Gastrocnemius medialis (tissue), 4 donors: ENCODE measurements at regions not wholly inside any gene's neighbourhood (a gene's known extent, or its start where the extent isn't known, plus 50 kb on each side); places are given as distances from the start of the nearest gene placed in this dataset.

Experiments used
- ATAC-seq, 2 donors: fragments of 150-250 bp; one replicate each; pipeline ENCODE4 v1.9.1; 2016
- DNase-seq, 2 donors: peaks; one replicate each; pipeline ENCODE4 v3.0.0-alpha.2; 2019
- H3K27ac ChIP-seq, 4 donors: fragments of 200-600 bp; sonication (generic); 1 replicate in 1 of 4; 2 replicates in 3 of 4; pipeline ENCODE4 v1.5.1; 2016 to 2018; ENCODE audit warnings: mild to moderate bottlenecking in 2 of 4, moderate library complexity in 1 of 4
- H3K27me3 ChIP-seq, 3 donors: fragments of 200-600 bp; sonication (generic) in 2 of 3; 1 replicate in 1 of 3; 2 replicates in 2 of 3; pipeline versions ENCODE4 v1.5.1 to v1.6.0; 2016 to 2019; ENCODE audit warnings: mild to moderate bottlenecking in 1 of 3, moderate library complexity in 1 of 3
- H3K36me3 ChIP-seq, 2 donors: fragments of 200-600 bp; sonication (generic) in 1 of 2; one replicate each; pipeline ENCODE4 v1.5.1; 2017 to 2018
- H3K4me1 ChIP-seq, 2 donors: fragments of 200-600 bp; sonication (generic) in 1 of 2; one replicate each; pipeline ENCODE4 v1.5.1; 2016 to 2017; ENCODE audit warnings: mild to moderate bottlenecking in 2 of 2
- H3K4me3 ChIP-seq, 4 donors: fragments of 200-600 bp; sonication (generic) in 3 of 4; 1 replicate in 1 of 4; 2 replicates in 3 of 4; pipeline ENCODE4 v1.5.1; 2016 to 2019; ENCODE audit warnings: mild to moderate bottlenecking in 2 of 4
- H3K9me3 ChIP-seq, 3 donors: fragments of 200-600 bp; sonication (generic) in 2 of 3; 1 replicate in 1 of 3; 2 replicates in 2 of 3; pipeline ENCODE4 v1.5.1; 2016 to 2019
- POLR2A ChIP-seq, 2 donors: fragments of 450-650 bp; IDR thresholded peaks; one replicate each; pipeline ENCODE4 v1.6.1; 2017; ENCODE audit warnings: antibody characterized with exemption in 2 of 2, mild to moderate bottlenecking in 2 of 2, moderate library complexity in 2 of 2
- in situ Hi-C, 4 donors: fragments of 200-750 bp; cut with MboI; loops; one replicate each; pipeline versions ENCODE4 v1.15.0 to v1.8.0; 2017; ENCODE audit warnings: low sequenced_read_pairs in 4 of 4
- intact Hi-C: fragments of 100-400 bp; cut with DNase I; formaldehyde crosslinking; loops from one replicate; pipeline ENCODE4 v1.15.1; 2023; ENCODE audit warnings: low total_unique reads
- TF ChIP-seq, protein P1 (sequence below), 5 experiments: fragments of 450-650 bp in 3 of 5; fragments of 200-600 bp in 2 of 5; sonication (generic) in 2 of 5; IDR thresholded peaks in 4 of 5; conservative IDR thresholded peaks in 1 of 5; 1 replicate in 4 of 5; 2 replicates in 1 of 5; pipeline ENCODE4 v1.5.1; 2016 to 2019; ENCODE audit warnings: antibody characterized with exemption in 5 of 5, mild to moderate bottlenecking in 3 of 5, moderate library complexity in 3 of 5

DNA sequence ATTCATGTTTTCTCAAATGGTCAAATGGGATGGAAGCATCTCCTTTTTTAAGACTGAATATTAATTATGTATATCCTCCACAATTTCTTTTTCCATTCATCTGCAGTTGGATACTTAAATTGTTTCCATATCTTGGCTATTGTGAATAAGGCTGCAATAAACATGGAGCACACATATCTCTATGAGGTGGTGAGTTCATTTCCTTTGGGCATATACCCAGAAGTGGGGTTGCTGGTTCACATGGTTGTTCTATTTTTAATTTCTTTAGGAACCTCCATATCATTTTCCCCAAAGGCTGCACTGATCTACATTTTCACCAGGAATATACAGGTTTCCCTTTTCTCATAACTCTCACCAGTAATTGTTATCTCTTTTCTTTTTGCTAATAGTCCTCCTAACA, 566.3 kb downstream of the KCTD12 start:
- TF ChIP-seq POLR2A (IDR thresholded peaks at IDR 0.05): no peak
- TF ChIP-seq, protein P1, sequence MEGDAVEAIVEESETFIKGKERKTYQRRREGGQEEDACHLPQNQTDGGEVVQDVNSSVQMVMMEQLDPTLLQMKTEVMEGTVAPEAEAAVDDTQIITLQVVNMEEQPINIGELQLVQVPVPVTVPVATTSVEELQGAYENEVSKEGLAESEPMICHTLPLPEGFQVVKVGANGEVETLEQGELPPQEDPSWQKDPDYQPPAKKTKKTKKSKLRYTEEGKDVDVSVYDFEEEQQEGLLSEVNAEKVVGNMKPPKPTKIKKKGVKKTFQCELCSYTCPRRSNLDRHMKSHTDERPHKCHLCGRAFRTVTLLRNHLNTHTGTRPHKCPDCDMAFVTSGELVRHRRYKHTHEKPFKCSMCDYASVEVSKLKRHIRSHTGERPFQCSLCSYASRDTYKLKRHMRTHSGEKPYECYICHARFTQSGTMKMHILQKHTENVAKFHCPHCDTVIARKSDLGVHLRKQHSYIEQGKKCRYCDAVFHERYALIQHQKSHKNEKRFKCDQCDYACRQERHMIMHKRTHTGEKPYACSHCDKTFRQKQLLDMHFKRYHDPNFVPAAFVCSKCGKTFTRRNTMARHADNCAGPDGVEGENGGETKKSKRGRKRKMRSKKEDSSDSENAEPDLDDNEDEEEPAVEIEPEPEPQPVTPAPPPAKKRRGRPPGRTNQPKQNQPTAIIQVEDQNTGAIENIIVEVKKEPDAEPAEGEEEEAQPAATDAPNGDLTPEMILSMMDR (IDR thresholded peaks at IDR 0.05 in 4 of 5, conservative IDR thresholded peaks at IDR 0.05 in 1 of 5): no peak
- in situ Hi-C loops: no loop called here
- H3K27ac ChIP-seq: no peak overlapping the region
- no peaks in the 10 kb centered on the region for H3K27me3 ChIP-seq
- intact Hi-C loops: no loop called here
- no peaks in the 10 kb centered on the region for H3K4me1 ChIP-seq
- no peak for DNase-seq
- no peaks in the 10 kb centered on the region for H3K9me3 ChIP-seq
- H3K36me3 ChIP-seq: no peaks in the 10 kb centered on the region
- ATAC-seq: no peak
- H3K4me3 ChIP-seq: no peak overlapping the region

DNA sequence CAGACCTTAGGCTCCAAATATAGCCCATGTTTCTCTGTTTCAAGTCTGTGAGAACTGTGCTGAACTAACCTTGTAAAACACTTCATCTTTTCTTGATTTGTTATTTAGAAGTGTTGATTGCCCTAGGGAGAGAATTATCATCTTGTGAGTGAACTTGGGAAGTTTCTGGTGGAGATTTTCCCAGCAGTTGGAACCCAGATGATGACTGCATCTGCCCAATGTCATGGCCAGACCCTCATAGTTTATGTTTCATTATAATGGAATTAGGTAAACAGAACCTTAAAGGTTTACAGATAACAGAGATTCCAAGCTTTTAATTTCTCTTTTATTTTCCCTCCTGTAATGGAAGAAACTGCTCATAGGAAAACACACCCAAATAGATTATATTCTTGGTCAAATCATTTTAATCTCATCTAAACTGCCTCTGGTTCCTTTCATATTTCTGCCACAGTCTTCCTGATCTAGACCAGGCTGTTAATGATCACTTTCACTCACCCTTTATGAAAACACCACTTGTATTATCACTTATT, 569.1 kb downstream of the KCTD12 start:
- ATAC-seq: no peak

DNA sequence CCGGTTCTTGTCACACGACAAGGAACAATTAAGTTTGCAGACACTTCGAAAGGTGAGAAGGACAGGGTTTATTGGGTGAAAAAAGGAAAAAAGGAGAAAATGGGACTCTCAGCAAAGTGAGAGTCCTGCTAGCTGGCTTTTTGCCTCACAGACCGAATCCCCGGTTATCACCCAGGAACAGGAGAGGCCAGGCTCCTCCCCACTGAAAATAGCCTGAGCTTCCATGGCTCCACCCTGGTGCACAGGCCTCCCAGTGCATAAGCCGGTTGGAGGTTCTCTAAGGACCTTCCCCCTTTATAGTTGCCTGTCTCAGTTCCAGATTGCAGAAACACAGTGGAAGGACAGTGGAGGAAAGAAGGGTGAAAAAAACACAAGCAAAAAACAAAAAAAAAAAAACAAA, 571.7 kb downstream of the KCTD12 start:
- H3K4me3 ChIP-seq: no peak overlapping the region
- H3K4me1 ChIP-seq: no peaks in the 10 kb centered on the region
- no peak for ATAC-seq
- intact Hi-C loops: no loop called here
- DNase-seq: no peak
- no peaks in the 10 kb centered on the region for H3K36me3 ChIP-seq
- TF ChIP-seq POLR2A (IDR thresholded peaks at IDR 0.05): no peak
- TF ChIP-seq, protein P1 (IDR thresholded peaks at IDR 0.05 in 4 of 5, conservative IDR thresholded peaks at IDR 0.05 in 1 of 5): no peak
- in situ Hi-C loops: no loop called here
- no peak overlapping the region for H3K27ac ChIP-seq
- H3K27me3 ChIP-seq: no peaks in the 10 kb centered on the region
- H3K9me3 ChIP-seq: no peaks in the 10 kb centered on the region

More for the DNA sequence above, 569.1 kb downstream of the KCTD12 start:
- H3K36me3 ChIP-seq: no peaks in the 10 kb centered on the region
- no peak for TF ChIP-seq POLR2A (IDR thresholded peaks at IDR 0.05)
- TF ChIP-seq, protein P1 (IDR thresholded peaks at IDR 0.05 in 4 of 5, conservative IDR thresholded peaks at IDR 0.05 in 1 of 5): no peak
- no peak overlapping the region for H3K27ac ChIP-seq
- intact Hi-C loops: no loop called here
- no peak overlapping the region for H3K4me3 ChIP-seq
- H3K27me3 ChIP-seq: no peaks in the 10 kb centered on the region
- no peaks in the 10 kb centered on the region for H3K4me1 ChIP-seq
- no peak for DNase-seq
- in situ Hi-C loops: no loop called here
- no peaks in the 10 kb centered on the region for H3K9me3 ChIP-seq

DNA sequence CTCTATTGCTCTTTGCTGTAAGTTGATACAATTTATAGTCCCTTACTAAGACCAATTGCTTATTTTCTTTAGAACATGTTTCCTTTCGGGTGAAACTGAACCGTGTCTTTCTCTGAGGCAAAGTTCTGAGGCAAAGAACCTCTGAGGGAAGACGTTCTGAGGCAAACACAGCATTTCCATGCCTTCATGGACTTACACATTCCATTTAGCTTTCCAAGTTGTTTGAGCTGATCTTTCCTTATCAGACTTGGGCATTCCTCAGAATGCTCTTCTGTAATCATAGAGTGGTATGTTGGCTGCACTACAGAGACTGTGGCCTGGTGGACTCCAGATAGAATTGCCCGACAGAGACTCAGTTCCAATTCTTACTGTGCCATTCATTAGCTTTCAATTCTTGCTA, 579.1 kb downstream of the KCTD12 start:
- DNase-seq: no peak
- in situ Hi-C loops (no loop called here), intact Hi-C loops (no loop called here)
- no peak for TF ChIP-seq POLR2A (IDR thresholded peaks at IDR 0.05)
- TF ChIP-seq, protein P1 (IDR thresholded peaks at IDR 0.05 in 4 of 5, conservative IDR thresholded peaks at IDR 0.05 in 1 of 5): no peak
- Histone ChIP-seq H3K4me3 (no peak overlapping the region), H3K27me3 (no peaks in the 10 kb centered on the region), H3K36me3 (no peaks in the 10 kb centered on the region), H3K27ac (no peak overlapping the region), H3K9me3 (no peaks in the 10 kb centered on the region), H3K4me1 (no peaks in the 10 kb centered on the region)
- no peak for ATAC-seq

DNA sequence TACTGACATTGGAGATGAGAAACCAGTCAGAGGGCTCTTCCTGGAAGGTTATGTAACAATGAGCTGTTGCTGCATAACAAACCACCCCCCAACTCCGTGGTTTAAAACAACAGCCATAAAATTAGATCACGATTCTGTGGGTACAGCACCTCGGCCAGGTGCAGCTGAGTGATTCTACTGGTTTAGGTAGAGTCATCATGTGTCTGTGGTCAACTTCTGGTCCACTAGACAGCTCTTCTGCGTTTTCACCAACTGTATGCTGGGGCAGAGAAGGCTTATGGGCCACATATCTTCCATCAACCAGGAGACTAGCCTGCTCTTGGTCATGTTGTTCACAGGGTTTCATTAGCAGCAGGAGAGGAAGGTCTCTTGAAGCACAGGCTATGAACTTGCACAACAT, 585.5 kb downstream of the KCTD12 start:
- Histone ChIP-seq H3K4me3 (no peak overlapping the region), H3K36me3 (no peaks in the 10 kb centered on the region), H3K9me3 (no peaks in the 10 kb centered on the region), H3K4me1 (no peaks in the 10 kb centered on the region), H3K27me3 (no peaks in the 10 kb centered on the region), H3K27ac (no peak overlapping the region)
- no peak for TF ChIP-seq POLR2A (IDR thresholded peaks at IDR 0.05)
- TF ChIP-seq, protein P1 (IDR thresholded peaks at IDR 0.05 in 4 of 5, conservative IDR thresholded peaks at IDR 0.05 in 1 of 5): no peak
- in situ Hi-C loops: no loop called here
- intact Hi-C loops: no loop called here
- ATAC-seq: no peak
- no peak for DNase-seq
